SK-N-SH (cell line): ENCODE measurements at regions not wholly inside any gene's neighbourhood (a gene's known extent, or its start where the extent isn't known, plus 50 kb on each side); places are given as distances from the start of the nearest gene placed in this dataset.

Experiments
- CTCF ChIA-PET: fragments of 300-600, 350-600 bp; formaldehyde crosslinking; extraction: SDS; loops from one replicate; lab custom pipeline; 2021; lab: Yijun Ruan, JAX
- POLR2A ChIA-PET: fragments of 350-600 bp; sonication (Branson Sonifier 250); formaldehyde crosslinking; extraction: SDS; loops from one replicate; lab custom pipeline; 2020; ENCODE audit warnings: antibody characterized with exemption, inconsistent platforms; lab: Yijun Ruan, JAX
- DNase-seq: peaks from one replicate; pipeline ENCODE4 v3.0.0; 2012
- H2AFZ ChIP-seq: fragments of 200-600 bp; sonication (generic); 2 replicates; pipeline ENCODE4 v1.8.1; 2016; ENCODE audit warnings: antibody characterized with exemption, mild to moderate bottlenecking, low read depth
- H3F3A ChIP-seq: fragments of 200-600 bp; sonication (generic); replicated peaks from 2 replicates; pipeline ENCODE3; 2016; ENCODE audit warnings: antibody characterized with exemption, mild to moderate bottlenecking; ENCODE audit not compliant: insufficient read depth
- H3K27ac ChIP-seq, 2 experiments: fragments of 200-500 bp in 1 of 2; fragments of 200-600 bp in 1 of 2; sonication (Bioruptor generic) in 1 of 2; sonication (generic), shearing (Covaris generic) in 1 of 2; 2 replicates each; pipeline versions ENCODE4 v1.5.1 to v1.6.1; 2014 to 2016; ENCODE audit warnings: low read depth in 2 of 2, inconsistent platforms in 1 of 2, low read length in 1 of 2, mild to moderate bottlenecking in 1 of 2, mixed read lengths in 1 of 2
- H3K27me3 ChIP-seq: fragments of 200-600 bp; sonication (generic), shearing (Covaris generic); 2 replicates; pipeline ENCODE4 v1.6.1; 2016; ENCODE audit warnings: mixed run types; ENCODE audit not compliant: insufficient read depth
- H3K36me3 ChIP-seq, 2 experiments: fragments of 200-500 bp in 1 of 2; fragments of 200-600 bp in 1 of 2; sonication (Bioruptor generic) in 1 of 2; sonication (generic) in 1 of 2; replicated peaks in 1 of 2; 2 replicates each; pipeline versions ENCODE3 to v1.5.1; 2014 to 2016; ENCODE audit warnings: low read length in 1 of 2, mild to moderate bottlenecking in 1 of 2; ENCODE audit not compliant: insufficient read depth in 2 of 2, control insufficient read depth in 1 of 2
- H3K4me1 ChIP-seq, 2 experiments: fragments of 200-500 bp in 1 of 2; fragments of 200-600 bp in 1 of 2; sonication (Bioruptor generic) in 1 of 2; sonication (generic), shearing (Covaris generic) in 1 of 2; 2 replicates each; pipeline versions ENCODE4 v1.5.1 to v1.6.1; 2014 to 2016; ENCODE audit warnings: low read depth in 1 of 2, low read length in 1 of 2, mixed run types in 1 of 2; ENCODE audit not compliant: insufficient read depth in 2 of 2, control insufficient read depth in 1 of 2
- H3K4me2 ChIP-seq: fragments of 200-600 bp; sonication (generic), shearing (Covaris generic); 2 replicates; pipeline ENCODE4 v1.6.1; 2017; ENCODE audit warnings: mixed run types
- H3K4me3 ChIP-seq, 2 experiments: fragments of 200-500 bp in 1 of 2; fragments of 200-600 bp in 1 of 2; sonication (Bioruptor generic) in 1 of 2; sonication (generic), shearing (Covaris generic) in 1 of 2; 2 replicates each; pipeline versions ENCODE4 v1.5.1 to v1.8.1; 2014 to 2016; ENCODE audit warnings: low read depth in 2 of 2, inconsistent platforms in 1 of 2, low read length in 1 of 2, mild to moderate bottlenecking in 1 of 2, mixed read lengths in 1 of 2, moderate library complexity in 1 of 2
- H3K79me2 ChIP-seq: fragments of 200-600 bp; sonication (generic); 2 replicates; pipeline ENCODE4 v1.8.1; 2017; ENCODE audit warnings: mild to moderate bottlenecking; ENCODE audit not compliant: insufficient read depth
- H3K9ac ChIP-seq: fragments of 200-600 bp; sonication (generic); 2 replicates; pipeline ENCODE4 v1.6.1; 2017; ENCODE audit warnings: mixed run types
- H3K9me2 ChIP-seq: fragments of 200-600 bp; sonication (generic); 2 replicates; pipeline ENCODE4 v1.6.1; 2017; ENCODE audit warnings: mixed run types
- H3K9me3 ChIP-seq: fragments of 200-600 bp; sonication (generic); 2 replicates; pipeline ENCODE4 v1.6.1; 2017; ENCODE audit warnings: mixed run types, mild to moderate bottlenecking, moderate library complexity
- H4K20me1 ChIP-seq: fragments of 200-600 bp; sonication (generic); 2 replicates; pipeline ENCODE4 v1.6.1; 2017; ENCODE audit warnings: mild to moderate bottlenecking, mixed run types; ENCODE audit not compliant: insufficient read depth
- CHD2 ChIP-seq: fragments of 150-350 bp; IDR thresholded peaks from 2 replicates; pipeline ENCODE4 v1.6.1; 2018; ENCODE audit warnings: low read length; ENCODE audit not compliant: partially characterized antibody
- ELF1 ChIP-seq: IDR thresholded peaks from 2 replicates; pipeline ENCODE4 v1.4.0; 2012
- EP300 ChIP-seq, 2 experiments: IDR thresholded peaks; 2 replicates each; pipeline versions ENCODE4 v1.4.0 to v1.6.1; 2012; ENCODE audit warnings: borderline replicate concordance in 1 of 2, low read depth in 1 of 2, low read length in 1 of 2
- FOSL2 ChIP-seq: IDR thresholded peaks from 2 replicates; pipeline ENCODE4 v1.4.0; 2012; ENCODE audit warnings: low read depth, mild to moderate bottlenecking, moderate library complexity, borderline replicate concordance
- FOXJ3 ChIP-seq: sonication (generic); formaldehyde crosslinking; IDR thresholded peaks from 2 replicates; pipeline ENCODE4 v1.5.1; 2020; ENCODE audit warnings: mild to moderate bottlenecking, missing genetic modification reagents
- FOXM1 ChIP-seq: IDR thresholded peaks from 2 replicates; pipeline ENCODE4 v1.4.0; 2012; ENCODE audit warnings: low read depth, mild to moderate bottlenecking
- GABPA ChIP-seq: IDR thresholded peaks from 2 replicates; pipeline ENCODE4 v1.4.0; 2012; ENCODE audit warnings: low read depth, mild to moderate bottlenecking
- GATA2 ChIP-seq: sonication (generic); formaldehyde crosslinking; IDR thresholded peaks from 2 replicates; pipeline ENCODE4 v1.5.0; 2020; ENCODE audit warnings: mild to moderate bottlenecking, missing genetic modification reagents
- MEF2A ChIP-seq: IDR thresholded peaks from 2 replicates; pipeline ENCODE4 v1.4.0; 2012; ENCODE audit warnings: low read depth, borderline replicate concordance
- NRF1 ChIP-seq: IDR thresholded peaks from 2 replicates; pipeline ENCODE4 v1.6.1; 2012; ENCODE audit warnings: low read depth, mild to moderate bottlenecking, low read length
- POLR2AphosphoS5 ChIP-seq: IDR thresholded peaks from 2 replicates; pipeline ENCODE4 v1.6.1; 2012; ENCODE audit warnings: low read depth, low read length
- RCOR1 ChIP-seq: fragments of 150-350 bp; IDR thresholded peaks from 2 replicates; pipeline ENCODE4 v1.6.1; 2017; ENCODE audit warnings: antibody characterized with exemption, low read length
- RXRA ChIP-seq: IDR thresholded peaks from 2 replicates; pipeline ENCODE4 v1.4.0; 2012; ENCODE audit warnings: low read depth, mild to moderate bottlenecking, borderline replicate concordance
- SMC3 ChIP-seq: IDR thresholded peaks from 2 replicates; pipeline ENCODE4 v1.6.1; 2012; ENCODE audit warnings: low read depth, low read length, improper control_type of control experiment
- TCF12 ChIP-seq: IDR thresholded peaks from 2 replicates; pipeline ENCODE4 v1.4.0; 2012
- TEAD4 ChIP-seq: IDR thresholded peaks from 2 replicates; pipeline ENCODE4 v1.4.0; 2012; ENCODE audit warnings: mild to moderate bottlenecking, borderline replicate concordance; ENCODE audit not compliant: insufficient read depth
- YY1 ChIP-seq: IDR thresholded peaks from 2 replicates; pipeline ENCODE4 v1.4.0; 2012; ENCODE audit warnings: low read depth, mild to moderate bottlenecking
- WGBS: methylation state at CpG from one replicate; pipeline ENCODE4 v1.1.6; 2017; ENCODE audit warnings: low lambda C conversion rate; 5-methylcytosine and 5-hydroxymethylcytosine counted together
- TF ChIP-seq, protein P1 (sequence below): fragments of 150-350 bp; IDR thresholded peaks from 2 replicates; pipeline ENCODE4 v1.6.1; 2017; ENCODE audit warnings: antibody characterized with exemption, low read length, low read depth, borderline replicate concordance
- TF ChIP-seq, protein P2 (sequence below): IDR thresholded peaks from 2 replicates; pipeline ENCODE4; 2012
- TF ChIP-seq, protein P3 (sequence below): IDR thresholded peaks from 2 replicates; pipeline ENCODE4 v1.4.0; 2012; ENCODE audit warnings: low read depth, borderline replicate concordance
- TF ChIP-seq, protein P4 (sequence below): IDR thresholded peaks from 2 replicates; pipeline ENCODE4 v1.4.0; 2012; ENCODE audit warnings: low read depth, borderline replicate concordance
- TF ChIP-seq, protein P5 (sequence below): fragments of 150-350 bp; IDR thresholded peaks from 2 replicates; pipeline ENCODE4 v1.6.1; 2016; ENCODE audit warnings: mild to moderate bottlenecking, low read depth, low read length

DNA sequence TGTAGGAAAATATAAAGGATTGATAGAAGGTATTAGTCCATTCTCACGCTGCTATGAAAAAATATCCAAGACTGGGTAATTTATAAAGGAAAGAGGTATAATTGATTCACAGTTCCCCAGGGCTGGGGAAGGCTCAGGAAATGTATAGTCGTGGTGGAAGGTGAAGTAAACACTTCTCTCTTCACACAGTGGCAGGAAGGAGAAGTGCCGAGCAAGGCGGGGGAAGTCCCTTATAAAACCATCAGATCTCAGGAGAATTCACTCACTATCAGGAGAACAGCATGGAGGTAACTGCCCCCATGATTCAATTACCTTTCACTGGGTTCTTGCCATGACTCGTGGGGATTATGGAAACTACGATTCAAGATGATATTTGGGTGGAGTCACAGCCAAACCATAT, 1806.0 kb downstream of the MRPL39 start (continued):
- TF ChIP-seq, protein P1, sequence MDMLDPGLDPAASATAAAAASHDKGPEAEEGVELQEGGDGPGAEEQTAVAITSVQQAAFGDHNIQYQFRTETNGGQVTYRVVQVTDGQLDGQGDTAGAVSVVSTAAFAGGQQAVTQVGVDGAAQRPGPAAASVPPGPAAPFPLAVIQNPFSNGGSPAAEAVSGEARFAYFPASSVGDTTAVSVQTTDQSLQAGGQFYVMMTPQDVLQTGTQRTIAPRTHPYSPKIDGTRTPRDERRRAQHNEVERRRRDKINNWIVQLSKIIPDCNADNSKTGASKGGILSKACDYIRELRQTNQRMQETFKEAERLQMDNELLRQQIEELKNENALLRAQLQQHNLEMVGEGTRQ: no peak

DNA sequence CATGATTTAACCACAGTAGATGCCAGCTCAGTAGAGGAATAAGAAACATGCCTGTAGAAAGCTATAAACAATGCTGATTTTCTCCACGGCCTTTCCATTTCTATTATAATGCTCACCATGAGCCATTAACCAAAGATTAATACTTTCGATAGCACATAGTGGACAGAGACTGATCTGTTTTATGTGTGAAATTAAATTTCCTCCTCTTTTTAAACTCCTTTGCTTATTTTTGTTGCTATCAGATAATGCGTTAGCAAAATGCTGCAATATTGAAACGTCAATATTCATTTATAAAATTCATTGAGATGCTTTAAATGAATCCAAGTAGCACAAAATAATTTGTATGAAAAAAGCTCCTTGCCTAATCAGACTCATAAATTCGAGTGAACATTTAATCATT, 1807.9 kb downstream of the MRPL39 start:
- no peaks in the 10 kb centered on the region for H4K20me1 ChIP-seq
- no peaks in the 10 kb centered on the region for H3K9me2 ChIP-seq
- ChIA-PET CTCF (interaction anchor here (0.7 to 1.4 kb wide), 3 partner anchors 10 to 246 kb away, joined by 3 to 4 read pairs (median 3); no protein-coding TSS in a partner anchor), POLR2A (no interaction called here)
- peaks cover 0 to 8% of the 10 kb centered on the region in 2 experiments; a peak in 1 of 4 replicates for H3K4me1 ChIP-seq
- no peaks in the 10 kb centered on the region for H3K36me3 ChIP-seq
- no peak overlapping the region for H3K4me3 ChIP-seq
- H3K27me3 ChIP-seq: no peaks in the 10 kb centered on the region
- peak; percentile 82 for TF ChIP-seq RCOR1
- peak in 1 of 2 experiments; percentile 92; a peak in 2 of 4 replicates for TF ChIP-seq EP300 (IDR thresholded peaks at IDR 0.05; ENCODE audit: borderline replicate concordance in 1 of 2, low read depth in 1 of 2, low read length in 1 of 2)
- TF ChIP-seq TCF12: peak; percentile 29
- TF ChIP-seq ELF1: no peak
- no peak for TF ChIP-seq POLR2AphosphoS5
- peak; percentile 65 for TF ChIP-seq CHD2
- TF ChIP-seq TEAD4: 0 out of 2 replicates have a peak, but pooled peaks have one; percentile 35
- TF ChIP-seq SMC3: no peak
- TF ChIP-seq, protein P2, sequence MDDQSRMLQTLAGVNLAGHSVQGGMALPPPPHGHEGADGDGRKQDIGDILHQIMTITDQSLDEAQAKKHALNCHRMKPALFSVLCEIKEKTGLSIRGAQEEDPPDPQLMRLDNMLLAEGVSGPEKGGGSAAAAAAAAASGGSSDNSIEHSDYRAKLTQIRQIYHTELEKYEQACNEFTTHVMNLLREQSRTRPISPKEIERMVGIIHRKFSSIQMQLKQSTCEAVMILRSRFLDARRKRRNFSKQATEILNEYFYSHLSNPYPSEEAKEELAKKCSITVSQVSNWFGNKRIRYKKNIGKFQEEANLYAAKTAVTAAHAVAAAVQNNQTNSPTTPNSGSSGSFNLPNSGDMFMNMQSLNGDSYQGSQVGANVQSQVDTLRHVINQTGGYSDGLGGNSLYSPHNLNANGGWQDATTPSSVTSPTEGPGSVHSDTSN: no peak
- no peak for TF ChIP-seq MEF2A
- TF ChIP-seq FOXJ3 (CRISPR knock-in tag): peak; percentile 47; the same call in 1 of the 2 replicates
- TF ChIP-seq RXRA: no peak
- TF ChIP-seq GATA2 (CRISPR knock-in tag): peak; percentile 82
- no peak for TF ChIP-seq FOXM1
- 9% methylated on average over 5 of the region's 5 CpGs for WGBS
- no peaks in the 10 kb centered on the region for H3F3A ChIP-seq
- H2AFZ ChIP-seq: no peak overlapping the region
- H3K9ac ChIP-seq: no peak overlapping the region
- H3K9me3 ChIP-seq: no peaks in the 10 kb centered on the region
- DNase-seq: peak; percentile 38
- peak overlapping the region in 1 of 2 experiments; percentile 85; a peak in 2 of 4 replicates for H3K27ac ChIP-seq
- no peak overlapping the region for H3K4me2 ChIP-seq
- H3K79me2 ChIP-seq: no peaks in the 10 kb centered on the region

DNA sequence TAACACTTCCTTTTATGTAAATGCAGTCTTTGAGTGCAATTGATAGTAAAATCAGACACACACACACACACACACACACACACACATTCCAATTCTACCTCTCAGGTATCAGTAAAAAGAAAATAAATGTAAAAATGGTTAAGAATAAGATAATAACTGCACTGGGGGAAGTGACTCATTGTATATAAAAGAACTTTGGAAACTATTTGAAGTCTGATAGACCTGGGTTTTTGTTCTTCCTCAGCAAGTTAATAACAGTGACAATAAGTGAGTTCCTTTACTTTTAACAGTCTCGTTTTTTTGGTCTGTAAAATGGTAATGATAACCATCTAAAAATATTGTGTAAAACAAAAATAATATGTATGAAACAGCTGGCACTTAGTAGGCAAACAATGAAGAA, 1815.0 kb downstream of the MRPL39 start:
- no peaks in the 10 kb centered on the region for H4K20me1 ChIP-seq
- DNase-seq: no peak
- POLR2A ChIA-PET: no interaction called here
- H3K27me3 ChIP-seq: no peaks in the 10 kb centered on the region
- H3K79me2 ChIP-seq: no peaks in the 10 kb centered on the region
- WGBS: 5% methylated on average over 1 of the region's 1 CpG
- CTCF ChIA-PET: no interaction called here
- H3K4me3 ChIP-seq: no peak overlapping the region
- H3F3A ChIP-seq: no peaks in the 10 kb centered on the region
- no peak overlapping the region for H3K9ac ChIP-seq
- H3K4me2 ChIP-seq: no peak overlapping the region
- H3K36me3 ChIP-seq: no peaks in the 10 kb centered on the region
- H3K9me3 ChIP-seq: no peaks in the 10 kb centered on the region
- H3K4me1 ChIP-seq: no peaks in the 10 kb centered on the region
- no peak overlapping the region for H3K27ac ChIP-seq
- no peaks in the 10 kb centered on the region for H3K9me2 ChIP-seq
- H2AFZ ChIP-seq: no peak overlapping the region
- TF ChIP-seq ELF1 (no peak), GATA2 (CRISPR knock-in tag) (no peak), FOSL2 (no peak), FOXM1 (no peak), SMC3 (no peak), NRF1 (no peak), RXRA (no peak), CHD2 (no peak), POLR2AphosphoS5 (no peak), YY1 (no peak), GABPA (no peak)
- TF ChIP-seq, protein P3, sequence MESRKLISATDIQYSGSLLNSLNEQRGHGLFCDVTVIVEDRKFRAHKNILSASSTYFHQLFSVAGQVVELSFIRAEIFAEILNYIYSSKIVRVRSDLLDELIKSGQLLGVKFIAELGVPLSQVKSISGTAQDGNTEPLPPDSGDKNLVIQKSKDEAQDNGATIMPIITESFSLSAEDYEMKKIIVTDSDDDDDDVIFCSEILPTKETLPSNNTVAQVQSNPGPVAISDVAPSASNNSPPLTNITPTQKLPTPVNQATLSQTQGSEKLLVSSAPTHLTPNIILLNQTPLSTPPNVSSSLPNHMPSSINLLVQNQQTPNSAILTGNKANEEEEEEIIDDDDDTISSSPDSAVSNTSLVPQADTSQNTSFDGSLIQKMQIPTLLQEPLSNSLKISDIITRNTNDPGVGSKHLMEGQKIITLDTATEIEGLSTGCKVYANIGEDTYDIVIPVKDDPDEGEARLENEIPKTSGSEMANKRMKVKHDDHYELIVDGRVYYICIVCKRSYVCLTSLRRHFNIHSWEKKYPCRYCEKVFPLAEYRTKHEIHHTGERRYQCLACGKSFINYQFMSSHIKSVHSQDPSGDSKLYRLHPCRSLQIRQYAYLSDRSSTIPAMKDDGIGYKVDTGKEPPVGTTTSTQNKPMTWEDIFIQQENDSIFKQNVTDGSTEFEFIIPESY: no peak
- TF ChIP-seq, protein P4, sequence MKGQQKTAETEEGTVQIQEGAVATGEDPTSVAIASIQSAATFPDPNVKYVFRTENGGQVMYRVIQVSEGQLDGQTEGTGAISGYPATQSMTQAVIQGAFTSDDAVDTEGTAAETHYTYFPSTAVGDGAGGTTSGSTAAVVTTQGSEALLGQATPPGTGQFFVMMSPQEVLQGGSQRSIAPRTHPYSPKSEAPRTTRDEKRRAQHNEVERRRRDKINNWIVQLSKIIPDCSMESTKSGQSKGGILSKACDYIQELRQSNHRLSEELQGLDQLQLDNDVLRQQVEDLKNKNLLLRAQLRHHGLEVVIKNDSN: no peak
- TF ChIP-seq, protein P5, sequence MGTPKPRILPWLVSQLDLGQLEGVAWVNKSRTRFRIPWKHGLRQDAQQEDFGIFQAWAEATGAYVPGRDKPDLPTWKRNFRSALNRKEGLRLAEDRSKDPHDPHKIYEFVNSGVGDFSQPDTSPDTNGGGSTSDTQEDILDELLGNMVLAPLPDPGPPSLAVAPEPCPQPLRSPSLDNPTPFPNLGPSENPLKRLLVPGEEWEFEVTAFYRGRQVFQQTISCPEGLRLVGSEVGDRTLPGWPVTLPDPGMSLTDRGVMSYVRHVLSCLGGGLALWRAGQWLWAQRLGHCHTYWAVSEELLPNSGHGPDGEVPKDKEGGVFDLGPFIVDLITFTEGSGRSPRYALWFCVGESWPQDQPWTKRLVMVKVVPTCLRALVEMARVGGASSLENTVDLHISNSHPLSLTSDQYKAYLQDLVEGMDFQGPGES: no peak
